SK-N-SH (cell line): ENCODE measurements at regions not wholly inside any gene's neighbourhood (a gene's known extent, or its start where the extent isn't known, plus 50 kb on each side); places are given as distances from the start of the nearest gene placed in this dataset.

ENCODE experiments used
- CTCF ChIA-PET: fragments of 300-600, 350-600 bp; formaldehyde crosslinking; extraction: SDS; loops from one replicate; lab custom pipeline; 2021; lab: Yijun Ruan, JAX
- POLR2A ChIA-PET: fragments of 350-600 bp; sonication (Branson Sonifier 250); formaldehyde crosslinking; extraction: SDS; loops from one replicate; lab custom pipeline; 2020; ENCODE audit warnings: antibody characterized with exemption, inconsistent platforms; lab: Yijun Ruan, JAX
- DNase-seq: peaks from one replicate; pipeline ENCODE4 v3.0.0; 2012
- H2AFZ ChIP-seq: fragments of 200-600 bp; sonication (generic); 2 replicates; pipeline ENCODE4 v1.8.1; 2016; ENCODE audit warnings: antibody characterized with exemption, mild to moderate bottlenecking, low read depth
- H3F3A ChIP-seq: fragments of 200-600 bp; sonication (generic); replicated peaks from 2 replicates; pipeline ENCODE3; 2016; ENCODE audit warnings: antibody characterized with exemption, mild to moderate bottlenecking; ENCODE audit not compliant: insufficient read depth
- H3K27ac ChIP-seq, 2 experiments: fragments of 200-500 bp in 1 of 2; fragments of 200-600 bp in 1 of 2; sonication (Bioruptor generic) in 1 of 2; sonication (generic), shearing (Covaris generic) in 1 of 2; 2 replicates each; pipeline versions ENCODE4 v1.5.1 to v1.6.1; 2014 to 2016; ENCODE audit warnings: low read depth in 2 of 2, inconsistent platforms in 1 of 2, low read length in 1 of 2, mild to moderate bottlenecking in 1 of 2, mixed read lengths in 1 of 2
- H3K27me3 ChIP-seq: fragments of 200-600 bp; sonication (generic), shearing (Covaris generic); 2 replicates; pipeline ENCODE4 v1.6.1; 2016; ENCODE audit warnings: mixed run types; ENCODE audit not compliant: insufficient read depth
- H3K36me3 ChIP-seq, 2 experiments: fragments of 200-500 bp in 1 of 2; fragments of 200-600 bp in 1 of 2; sonication (Bioruptor generic) in 1 of 2; sonication (generic) in 1 of 2; replicated peaks in 1 of 2; 2 replicates each; pipeline versions ENCODE3 to v1.5.1; 2014 to 2016; ENCODE audit warnings: low read length in 1 of 2, mild to moderate bottlenecking in 1 of 2; ENCODE audit not compliant: insufficient read depth in 2 of 2, control insufficient read depth in 1 of 2
- H3K4me1 ChIP-seq, 2 experiments: fragments of 200-500 bp in 1 of 2; fragments of 200-600 bp in 1 of 2; sonication (Bioruptor generic) in 1 of 2; sonication (generic), shearing (Covaris generic) in 1 of 2; 2 replicates each; pipeline versions ENCODE4 v1.5.1 to v1.6.1; 2014 to 2016; ENCODE audit warnings: low read depth in 1 of 2, low read length in 1 of 2, mixed run types in 1 of 2; ENCODE audit not compliant: insufficient read depth in 2 of 2, control insufficient read depth in 1 of 2
- H3K4me2 ChIP-seq: fragments of 200-600 bp; sonication (generic), shearing (Covaris generic); 2 replicates; pipeline ENCODE4 v1.6.1; 2017; ENCODE audit warnings: mixed run types
- H3K4me3 ChIP-seq, 2 experiments: fragments of 200-500 bp in 1 of 2; fragments of 200-600 bp in 1 of 2; sonication (Bioruptor generic) in 1 of 2; sonication (generic), shearing (Covaris generic) in 1 of 2; 2 replicates each; pipeline versions ENCODE4 v1.5.1 to v1.8.1; 2014 to 2016; ENCODE audit warnings: low read depth in 2 of 2, inconsistent platforms in 1 of 2, low read length in 1 of 2, mild to moderate bottlenecking in 1 of 2, mixed read lengths in 1 of 2, moderate library complexity in 1 of 2
- H3K79me2 ChIP-seq: fragments of 200-600 bp; sonication (generic); 2 replicates; pipeline ENCODE4 v1.8.1; 2017; ENCODE audit warnings: mild to moderate bottlenecking; ENCODE audit not compliant: insufficient read depth
- H3K9ac ChIP-seq: fragments of 200-600 bp; sonication (generic); 2 replicates; pipeline ENCODE4 v1.6.1; 2017; ENCODE audit warnings: mixed run types
- H3K9me2 ChIP-seq: fragments of 200-600 bp; sonication (generic); 2 replicates; pipeline ENCODE4 v1.6.1; 2017; ENCODE audit warnings: mixed run types
- H3K9me3 ChIP-seq: fragments of 200-600 bp; sonication (generic); 2 replicates; pipeline ENCODE4 v1.6.1; 2017; ENCODE audit warnings: mixed run types, mild to moderate bottlenecking, moderate library complexity
- H4K20me1 ChIP-seq: fragments of 200-600 bp; sonication (generic); 2 replicates; pipeline ENCODE4 v1.6.1; 2017; ENCODE audit warnings: mild to moderate bottlenecking, mixed run types; ENCODE audit not compliant: insufficient read depth
- CHD2 ChIP-seq: fragments of 150-350 bp; IDR thresholded peaks from 2 replicates; pipeline ENCODE4 v1.6.1; 2018; ENCODE audit warnings: low read length; ENCODE audit not compliant: partially characterized antibody
- CTCF ChIP-seq: fragments of 200-600 bp; sonication (generic); IDR thresholded peaks from 2 replicates; pipeline ENCODE4 v1.6.1; 2017; ENCODE audit warnings: antibody characterized with exemption, mild to moderate bottlenecking, moderate library complexity
- ELF1 ChIP-seq: IDR thresholded peaks from 2 replicates; pipeline ENCODE4 v1.4.0; 2012
- EZH2phosphoT487 ChIP-seq: fragments of 200-600 bp; sonication (generic); IDR thresholded peaks from 2 replicates; pipeline ENCODE4 v1.6.1; 2017; ENCODE audit warnings: low read depth, mixed run types, mild to moderate bottlenecking, antibody characterized with exemption, moderate library complexity, borderline replicate concordance
- FOSL2 ChIP-seq: IDR thresholded peaks from 2 replicates; pipeline ENCODE4 v1.4.0; 2012; ENCODE audit warnings: low read depth, mild to moderate bottlenecking, moderate library complexity, borderline replicate concordance
- IRF3 ChIP-seq: fragments of 150-350 bp; IDR thresholded peaks from 2 replicates; pipeline ENCODE4 v1.6.1; 2016; ENCODE audit warnings: mild to moderate bottlenecking, low read depth, low read length
- MAX ChIP-seq: IDR thresholded peaks from 2 replicates; pipeline ENCODE4 v1.4.0; 2012; ENCODE audit warnings: low read depth
- MEF2A ChIP-seq: IDR thresholded peaks from 2 replicates; pipeline ENCODE4 v1.4.0; 2012; ENCODE audit warnings: low read depth, borderline replicate concordance
- MXI1 ChIP-seq: IDR thresholded peaks from 2 replicates; pipeline ENCODE4 v1.6.1; 2012; ENCODE audit warnings: mild to moderate bottlenecking, low read depth, low read length, improper control_type of control experiment
- NFIC ChIP-seq: IDR thresholded peaks from 2 replicates; pipeline ENCODE4 v1.4.0; 2012; ENCODE audit warnings: borderline replicate concordance
- NRF1 ChIP-seq: IDR thresholded peaks from 2 replicates; pipeline ENCODE4 v1.6.1; 2012; ENCODE audit warnings: low read depth, mild to moderate bottlenecking, low read length
- RFX5 ChIP-seq: IDR thresholded peaks from 2 replicates; pipeline ENCODE4 v1.6.1; 2012; ENCODE audit warnings: mild to moderate bottlenecking, improper control_type of control experiment, low read length
- SMC3 ChIP-seq: IDR thresholded peaks from 2 replicates; pipeline ENCODE4 v1.6.1; 2012; ENCODE audit warnings: low read depth, low read length, improper control_type of control experiment
- TCF12 ChIP-seq: IDR thresholded peaks from 2 replicates; pipeline ENCODE4 v1.4.0; 2012
- TEAD4 ChIP-seq: IDR thresholded peaks from 2 replicates; pipeline ENCODE4 v1.4.0; 2012; ENCODE audit warnings: mild to moderate bottlenecking, borderline replicate concordance; ENCODE audit not compliant: insufficient read depth
- WGBS: methylation state at CpG from one replicate; pipeline ENCODE4 v1.1.6; 2017; ENCODE audit warnings: low lambda C conversion rate; 5-methylcytosine and 5-hydroxymethylcytosine counted together

- no peaks in the 10 kb centered on the region for H3K9me2 ChIP-seq
- H3K79me2 ChIP-seq: no peaks in the 10 kb centered on the region
- CTCF ChIA-PET: no interaction called here
- H3K36me3 ChIP-seq: no peaks in the 10 kb centered on the region
- H3K4me2 ChIP-seq: no peak overlapping the region
- no peaks in the 10 kb centered on the region for H3K9me3 ChIP-seq
- no peak for DNase-seq
- no peaks in the 10 kb centered on the region for H3F3A ChIP-seq
- no peaks in the 10 kb centered on the region for H3K27me3 ChIP-seq
- no peaks in the 10 kb centered on the region for H4K20me1 ChIP-seq
- H2AFZ ChIP-seq: no peak overlapping the region
- no peak overlapping the region for H3K9ac ChIP-seq
- no peaks in the 10 kb centered on the region; a peak in 1 of 4 replicates for H3K4me1 ChIP-seq
- no peak overlapping the region for H3K4me3 ChIP-seq
- TF ChIP-seq TCF12: no peak
- no peak for TF ChIP-seq CHD2
- TF ChIP-seq IRF3: no peak
- no peak for TF ChIP-seq MAX
- TF ChIP-seq MXI1: no peak
- no peak for TF ChIP-seq TEAD4
- no peak for TF ChIP-seq CTCF
- no peak for TF ChIP-seq NRF1
- TF ChIP-seq EZH2phosphoT487: no peak
- no peak for TF ChIP-seq SMC3
- TF ChIP-seq FOSL2: no peak
- TF ChIP-seq RFX5: no peak
- no peak for TF ChIP-seq NFIC
- TF ChIP-seq MEF2A: no peak
- no peak for TF ChIP-seq ELF1
- POLR2A ChIA-PET: no interaction called here
- no peak overlapping the region for H3K27ac ChIP-seq
- WGBS: 11% methylated on average over 1 of the region's 1 CpG
Measured at GRCh38 chr2:130289780-130290179, 52.9 kb upstream of the IMP4 start.
